Right atrium auricular region (tissue), 2 donors: ENCODE measurements at regions not wholly inside any gene's neighbourhood (a gene's known extent, or its start where the extent isn't known, plus 50 kb on each side); places are given as distances from the start of the nearest gene placed in this dataset.

ENCODE experiments used
- DNase-seq: peaks from one replicate; pipeline ENCODE4 v3.0.0-alpha.2; 2019; ENCODE audit warnings: low spot score
- H3K27ac ChIP-seq, 2 donors: fragments of 200-600 bp; sonication (generic); 1 replicate in 1 of 2; 2 replicates in 1 of 2; pipeline ENCODE4 v1.5.1; 2016 to 2019
- H3K27me3 ChIP-seq, 2 donors: fragments of 200-600 bp; sonication (generic); one replicate each; pipeline versions ENCODE4 v1.5.1 to v1.6.0; 2017 to 2019
- H3K36me3 ChIP-seq: fragments of 200-600 bp; sonication (generic); one replicate; pipeline ENCODE4 v1.5.1; 2016
- H3K4me1 ChIP-seq, 2 donors: fragments of 200-600 bp; sonication (generic); one replicate each; pipeline versions ENCODE4 v1.5.1 to v1.6.0; 2017 to 2019
- H3K4me3 ChIP-seq, 2 donors: fragments of 200-600 bp; sonication (generic); 1 replicate in 1 of 2; 2 replicates in 1 of 2; pipeline ENCODE4 v1.5.1; 2017 to 2019; ENCODE audit warnings: mild to moderate bottlenecking in 1 of 2, moderate library complexity in 1 of 2
- H3K9me3 ChIP-seq, 2 donors: fragments of 200-600 bp; sonication (generic); one replicate each; pipeline ENCODE4 v1.5.1; 2019
- CTCF ChIP-seq, 2 donors: fragments of 200-600 bp; sonication (generic); IDR thresholded peaks; one replicate each; pipeline ENCODE4 v1.5.1; 2019; ENCODE audit warnings: antibody characterized with exemption in 2 of 2

GRCh38 chr1:87213135-87213515 lies 115.6 kb upstream of the LMO4 start:
- Histone ChIP-seq H3K4me1 (no peaks in the 10 kb centered on the region), H3K9me3 (peaks cover 0 to 14% of the 10 kb centered on the region in 2 donors), H3K4me3 (no peak overlapping the region), H3K36me3 (no peaks in the 10 kb centered on the region), H3K27ac (no peak overlapping the region), H3K27me3 (no peaks in the 10 kb centered on the region)
- DNase-seq, result no peak
- no peak for TF ChIP-seq CTCF (IDR thresholded peaks at IDR 0.05)

- no peak for TF ChIP-seq CTCF (IDR thresholded peaks at IDR 0.05)
- Histone ChIP-seq H3K4me3 (no peak overlapping the region), H3K27ac (no peak overlapping the region), H3K27me3 (no peaks in the 10 kb centered on the region), H3K9me3 (peaks cover 0 to 14% of the 10 kb centered on the region in 2 donors), H3K4me1 (no peaks in the 10 kb centered on the region), H3K36me3 (no peaks in the 10 kb centered on the region)
- no peak for DNase-seq
Measured at GRCh38 chr1:87215592-87215991, 113.1 kb upstream of the LMO4 start.

- no peak for TF ChIP-seq CTCF (IDR thresholded peaks at IDR 0.05)
Measured at GRCh38 chr1:87218618-87219017, 110.1 kb upstream of the LMO4 start.

GRCh38 chr1:87219141-87219540 lies 109.5 kb upstream of the LMO4 start:
- no peaks in the 10 kb centered on the region for H3K27me3 ChIP-seq
- H3K9me3 ChIP-seq, result peaks cover 0 to 14% of the 10 kb centered on the region in 2 donors
- no peak for DNase-seq
- no peak overlapping the region for H3K27ac ChIP-seq
- no peak for TF ChIP-seq CTCF (IDR thresholded peaks at IDR 0.05)
- no peaks in the 10 kb centered on the region for H3K36me3 ChIP-seq
- H3K4me1 ChIP-seq, result no peaks in the 10 kb centered on the region
- no peak overlapping the region for H3K4me3 ChIP-seq

More at GRCh38 chr1:87218618-87219017, 110.1 kb upstream of the LMO4 start:
- H3K36me3 ChIP-seq, result no peaks in the 10 kb centered on the region
- H3K4me1 ChIP-seq, result no peaks in the 10 kb centered on the region
- H3K4me3 ChIP-seq, result no peak overlapping the region
- peaks cover 0 to 14% of the 10 kb centered on the region in 2 donors for H3K9me3 ChIP-seq
- no peak overlapping the region for H3K27ac ChIP-seq
- H3K27me3 ChIP-seq, result no peaks in the 10 kb centered on the region
- no peak for DNase-seq

GRCh38 chr1:87219626-87220025 lies 109.1 kb upstream of the LMO4 start:
- no peak overlapping the region for H3K4me3 ChIP-seq
- DNase-seq, result no peak
- TF ChIP-seq CTCF (IDR thresholded peaks at IDR 0.05), result no peak
- peaks cover 0 to 14% of the 10 kb centered on the region in 2 donors for H3K9me3 ChIP-seq
- no peak overlapping the region for H3K27ac ChIP-seq
- no peaks in the 10 kb centered on the region for H3K4me1 ChIP-seq
- no peaks in the 10 kb centered on the region for H3K27me3 ChIP-seq
- H3K36me3 ChIP-seq, result no peaks in the 10 kb centered on the region

- Histone ChIP-seq H3K36me3 (no peaks in the 10 kb centered on the region), H3K4me3 (no peak overlapping the region), H3K27me3 (no peaks in the 10 kb centered on the region), H3K9me3 (peaks cover 0 to 2% of the 10 kb centered on the region in 2 donors), H3K4me1 (peaks cover 0 to under 1% of the 10 kb centered on the region in 2 donors), H3K27ac (no peak overlapping the region)
- no peak for DNase-seq
- TF ChIP-seq CTCF (IDR thresholded peaks at IDR 0.05), result no peak
Measured at GRCh38 chr1:87220993-87221392, 107.7 kb upstream of the LMO4 start.
